HepG2 (cell line): ENCODE measurements at regions not wholly inside any gene's neighbourhood (a gene's known extent, or its start where the extent isn't known, plus 50 kb on each side); places are given as distances from the start of the nearest gene placed in this dataset.

ENCODE experiments used
- ATAC-seq: fragments of 200-7000 bp; cut with Tn5 transposase; 3 replicates; pipeline ENCODE4 v1.9.1; 2020; ENCODE audit warnings: mild to moderate bottlenecking, moderate library complexity
- BruUV-seq: library from RNA; stranded (reverse); fragments of 400-500 nt; replicated peaks from 2 replicates; lab custom pipeline; 2021; lab: Mats Ljungman, UMichigan
- CTCF ChIA-PET: fragments of 300-600 bp; formaldehyde crosslinking; extraction: SDS; loops from one replicate; lab custom pipeline; 2021; ENCODE audit warnings: low total read pairs, inconsistent platforms, low intra/inter-chr PET ratio; lab: Yijun Ruan, JAX
- POLR2A ChIA-PET: fragments of 350-600 bp; sonication (Branson Sonifier 250); formaldehyde crosslinking; loops from one replicate; lab custom pipeline; 2020; ENCODE audit warnings: antibody characterized with exemption, inconsistent platforms; lab: Yijun Ruan, JAX
- DNase-seq: peaks from one replicate; pipeline ENCODE4 v3.0.0-alpha.2; 2015; ENCODE audit warnings: low spot score
- FAIRE-seq: peaks from 3 replicates; lab custom pipeline; 2011; peaks lifted over from hg19 to GRCh38; lab: Jason Lieb, UNC
- H2AFZ ChIP-seq: one replicate; pipeline ENCODE4 v1.6.1; 2011; ENCODE audit warnings: low read length, inconsistent platforms
- H3K27ac ChIP-seq: fragments of 300-600 bp; 3 replicates; pipeline ENCODE4 v1.8.0; 2011; ENCODE audit warnings: mixed run types, mild to moderate bottlenecking, mixed read lengths, low read length, inconsistent platforms; ENCODE audit not compliant: insufficient read depth; ENCODE audit errors: extremely low read length
- H3K27me3 ChIP-seq, 2 experiments: fragments of 200-600 bp in 1 of 2; 2 replicates in 1 of 2; 3 replicates in 1 of 2; pipeline versions ENCODE4 v1.6.0 to v1.8.0; 2011; ENCODE audit warnings: low read length in 2 of 2, mild to moderate bottlenecking in 2 of 2, moderate library complexity in 2 of 2, inconsistent platforms in 1 of 2; ENCODE audit not compliant: insufficient read depth in 2 of 2, control insufficient read depth in 1 of 2
- H3K36me3 ChIP-seq, 2 experiments: fragments of 200-600 bp in 1 of 2; replicated peaks in 1 of 2; 2 replicates in 1 of 2; 3 replicates in 1 of 2; pipeline versions ENCODE4 v1.5.1 to v1.8.0; 2011; ENCODE audit warnings: low read length in 2 of 2, inconsistent platforms in 1 of 2; ENCODE audit not compliant: insufficient read depth in 2 of 2, control insufficient read depth in 1 of 2
- H3K4me1 ChIP-seq: 2 replicates; pipeline ENCODE4 v1.5.1; 2012; ENCODE audit warnings: low read length, inconsistent platforms; ENCODE audit not compliant: insufficient read depth
- H3K4me2 ChIP-seq: 2 replicates; pipeline ENCODE4 v1.6.0; 2011; ENCODE audit warnings: low read depth, low read length, inconsistent platforms
- H3K4me3 ChIP-seq, 3 experiments: fragments of 200-600 bp in 1 of 3; sonication (generic), shearing (Covaris generic) in 1 of 3; replicated peaks in 1 of 3; 2 replicates each; pipeline ENCODE4 v1.5.1; 2011 to 2016; ENCODE audit warnings: low read length in 3 of 3, inconsistent platforms in 2 of 3, low read depth in 2 of 3, mild to moderate bottlenecking in 2 of 3, control low read depth in 1 of 3, mixed read lengths in 1 of 3; ENCODE audit not compliant: insufficient read depth in 1 of 3
- H3K79me2 ChIP-seq: one replicate; pipeline ENCODE4 v1.6.1; 2011; ENCODE audit warnings: low read length, inconsistent platforms; ENCODE audit not compliant: insufficient read depth
- H3K9ac ChIP-seq: 2 replicates; pipeline ENCODE4 v1.6.0; 2011; ENCODE audit warnings: mild to moderate bottlenecking, low read depth, low read length, inconsistent platforms; ENCODE audit not compliant: insufficient read depth
- H3K9me3 ChIP-seq: 2 replicates; pipeline ENCODE4 v1.5.1; 2012; ENCODE audit warnings: mild to moderate bottlenecking, low read length
- H4K20me1 ChIP-seq: 2 replicates; pipeline ENCODE4 v1.6.0; 2011; ENCODE audit warnings: inconsistent platforms, mild to moderate bottlenecking, low read length, moderate library complexity; ENCODE audit not compliant: insufficient read depth
- RBM39 ChIP-seq: fragments of 200-400 bp; formaldehyde crosslinking; IDR thresholded peaks from one replicate; pipeline ENCODE4 v1.6.1; 2018; ENCODE audit warnings: antibody characterized with exemption, mild to moderate bottlenecking, low read depth, low read length; ENCODE audit not compliant: poor library complexity, severe bottlenecking
- TGIF2 ChIP-seq: IDR thresholded peaks from 2 replicates; pipeline ENCODE4 v1.6.1; 2016; ENCODE audit warnings: control low read depth, missing compliant biosample characterization
- ZNF180 ChIP-seq: sonication (generic); formaldehyde crosslinking; IDR thresholded peaks from 2 replicates; pipeline ENCODE4 v1.4.0; 2020; ENCODE audit warnings: low read depth, missing genetic modification reagents, borderline replicate concordance
- ZNF232 ChIP-seq: sonication (generic); formaldehyde crosslinking; IDR thresholded peaks from 2 replicates; pipeline ENCODE4 v1.4.0; 2020; ENCODE audit warnings: missing genetic modification reagents, borderline replicate concordance
- ZNF83 ChIP-seq: sonication (generic); formaldehyde crosslinking; IDR thresholded peaks from 2 replicates; pipeline ENCODE4 v1.4.0; 2020; ENCODE audit warnings: missing genetic modification reagents, mild to moderate bottlenecking, borderline replicate concordance
- WGBS: methylation state at CpG from one replicate; pipeline ENCODE4 v1.1.6; 2017; ENCODE audit warnings: low lambda C conversion rate; 5-methylcytosine and 5-hydroxymethylcytosine counted together
- in situ Hi-C: cut with HindIII; loops from 2 replicates; pipeline ENCODE4 v1.10.0; 2017; ENCODE audit warnings: low pct_unique_long_range_greater_than_20kb; ENCODE audit not compliant: extremely low pct_ligation_motif_present
- intact Hi-C: fragments of 100-400 bp; cut with micrococcal nuclease; formaldehyde crosslinking; loops from one replicate; pipeline ENCODE4 v1.10.0; 2022; ENCODE audit not compliant: unreplicated experiment
- TF ChIP-seq, protein P1 (sequence below): sonication (generic); formaldehyde crosslinking; IDR thresholded peaks from 2 replicates; pipeline ENCODE4 v1.4.0; 2020; ENCODE audit warnings: missing genetic modification reagents

DNA sequence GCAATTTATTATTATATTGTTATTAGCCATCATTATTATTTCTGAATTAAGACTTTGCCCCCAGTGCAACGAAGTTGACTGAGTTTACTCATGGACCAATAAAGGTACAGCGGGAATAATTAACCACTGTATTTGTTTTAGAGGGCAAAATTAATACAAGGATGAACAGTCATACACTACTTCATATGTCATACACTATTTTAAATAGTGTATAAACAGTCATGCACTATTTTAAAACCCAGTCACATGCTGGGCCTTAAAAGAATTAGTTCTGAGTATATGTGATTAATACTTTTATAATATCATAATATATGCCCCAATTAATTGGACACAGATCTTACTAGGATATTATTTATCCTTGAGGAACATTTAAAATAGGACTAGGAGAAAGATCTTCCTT lies 125.3 kb upstream of the NANOGP8 start:
- ATAC-seq: no peak
- intact Hi-C loops (no loop called here), in situ Hi-C loops (no loop called here)
- H2AFZ ChIP-seq: no peak overlapping the region
- CTCF ChIA-PET: no interaction called here
- H3K9ac ChIP-seq: no peak overlapping the region
- POLR2A ChIA-PET: no interaction called here
- no TSS peak for BruUV-seq
- 0 out of 2 replicates have a peak overlapping the region, but pooled peaks have one; percentile 46 for H3K4me2 ChIP-seq
- H4K20me1 ChIP-seq: no peaks in the 10 kb centered on the region
- DNase-seq: no peak
- TF ChIP-seq, protein P1, sequence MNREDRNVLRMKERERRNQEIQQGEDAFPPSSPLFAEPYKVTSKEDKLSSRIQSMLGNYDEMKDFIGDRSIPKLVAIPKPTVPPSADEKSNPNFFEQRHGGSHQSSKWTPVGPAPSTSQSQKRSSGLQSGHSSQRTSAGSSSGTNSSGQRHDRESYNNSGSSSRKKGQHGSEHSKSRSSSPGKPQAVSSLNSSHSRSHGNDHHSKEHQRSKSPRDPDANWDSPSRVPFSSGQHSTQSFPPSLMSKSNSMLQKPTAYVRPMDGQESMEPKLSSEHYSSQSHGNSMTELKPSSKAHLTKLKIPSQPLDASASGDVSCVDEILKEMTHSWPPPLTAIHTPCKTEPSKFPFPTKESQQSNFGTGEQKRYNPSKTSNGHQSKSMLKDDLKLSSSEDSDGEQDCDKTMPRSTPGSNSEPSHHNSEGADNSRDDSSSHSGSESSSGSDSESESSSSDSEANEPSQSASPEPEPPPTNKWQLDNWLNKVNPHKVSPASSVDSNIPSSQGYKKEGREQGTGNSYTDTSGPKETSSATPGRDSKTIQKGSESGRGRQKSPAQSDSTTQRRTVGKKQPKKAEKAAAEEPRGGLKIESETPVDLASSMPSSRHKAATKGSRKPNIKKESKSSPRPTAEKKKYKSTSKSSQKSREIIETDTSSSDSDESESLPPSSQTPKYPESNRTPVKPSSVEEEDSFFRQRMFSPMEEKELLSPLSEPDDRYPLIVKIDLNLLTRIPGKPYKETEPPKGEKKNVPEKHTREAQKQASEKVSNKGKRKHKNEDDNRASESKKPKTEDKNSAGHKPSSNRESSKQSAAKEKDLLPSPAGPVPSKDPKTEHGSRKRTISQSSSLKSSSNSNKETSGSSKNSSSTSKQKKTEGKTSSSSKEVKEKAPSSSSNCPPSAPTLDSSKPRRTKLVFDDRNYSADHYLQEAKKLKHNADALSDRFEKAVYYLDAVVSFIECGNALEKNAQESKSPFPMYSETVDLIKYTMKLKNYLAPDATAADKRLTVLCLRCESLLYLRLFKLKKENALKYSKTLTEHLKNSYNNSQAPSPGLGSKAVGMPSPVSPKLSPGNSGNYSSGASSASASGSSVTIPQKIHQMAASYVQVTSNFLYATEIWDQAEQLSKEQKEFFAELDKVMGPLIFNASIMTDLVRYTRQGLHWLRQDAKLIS (CRISPR knock-in tag): no peak
- TF ChIP-seq ZNF83 (CRISPR knock-in tag): no peak
- TF ChIP-seq ZNF232 (CRISPR knock-in tag): no peak
- TF ChIP-seq TGIF2: no peak
- TF ChIP-seq RBM39: no peak
- no peak for TF ChIP-seq ZNF180 (CRISPR knock-in tag)
- no peaks in the 10 kb centered on the region for H3K27me3 ChIP-seq
- H3K79me2 ChIP-seq: no peaks in the 10 kb centered on the region
- FAIRE-seq: no peak
- no peaks in the 10 kb centered on the region for H3K9me3 ChIP-seq
- no peak overlapping the region for H3K27ac ChIP-seq
- H3K36me3 ChIP-seq: no peaks in the 10 kb centered on the region
- no peak overlapping the region for H3K4me3 ChIP-seq
- H3K4me1 ChIP-seq: peaks cover 19% of the 10 kb centered on the region
- WGBS: 46% methylated on average over 2 of the region's 2 CpGs
